ENCODE measurements at regions not wholly inside any gene's neighbourhood (a gene's known extent, or its start where the extent isn't known, plus 50 kb on each side); places are given as distances from the start of the nearest gene placed in this dataset.
"Not testable (repeated sequence)": the region's sequence is repeated elsewhere in the genome, so short reads cannot be mapped to it uniquely, and the experiment has no call there.

DNA sequence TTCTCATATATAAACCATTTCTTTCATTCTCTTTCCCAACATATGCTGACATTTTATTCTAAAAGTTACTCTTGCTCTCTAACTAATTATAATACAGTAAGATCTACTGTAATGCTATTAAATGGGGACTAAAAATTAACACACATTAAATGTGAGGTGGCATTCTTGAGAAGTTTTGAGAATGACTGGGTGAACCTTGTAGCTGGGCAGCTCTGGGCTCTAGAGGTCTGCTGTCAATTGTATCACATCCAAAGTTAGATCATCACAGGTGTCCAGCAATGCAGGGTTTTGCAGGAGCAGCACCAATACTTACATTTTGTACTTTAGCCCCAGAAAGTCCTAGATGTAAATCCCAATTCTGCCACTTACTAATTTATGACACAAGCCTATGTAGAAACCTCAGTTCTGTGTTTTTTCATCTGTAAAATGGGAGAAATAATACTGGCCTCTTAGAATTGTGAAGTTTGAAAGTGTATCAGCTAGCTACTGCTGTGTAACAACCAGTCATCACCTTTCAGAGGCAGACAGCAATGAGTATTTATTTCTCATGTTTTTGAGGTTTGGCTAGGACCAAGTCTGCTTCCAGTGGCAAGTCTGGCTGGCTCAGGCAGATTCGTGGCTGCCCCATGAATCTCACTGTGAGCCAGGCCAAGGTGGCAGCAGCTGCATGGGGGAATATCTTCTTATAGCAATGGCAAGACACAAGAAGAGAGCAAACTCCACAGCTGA, 79.6 kb upstream of the EMX2 start:
- ATAC-seq (no peak), DNase-seq (ENCODE audit: low spot score in 2 of 2) (no peak)
- peaks cover 2% of the 10 kb centered on the region for H3K9me3 Mint-ChIP-seq
- H3K4me3 Mint-ChIP-seq = no peak overlapping the region
- no peaks in the 10 kb centered on the region for H3K36me3 Mint-ChIP-seq
- H3K4me1 Mint-ChIP-seq = no peaks in the 10 kb centered on the region
- H3K27ac Mint-ChIP-seq = no peak overlapping the region

DNA sequence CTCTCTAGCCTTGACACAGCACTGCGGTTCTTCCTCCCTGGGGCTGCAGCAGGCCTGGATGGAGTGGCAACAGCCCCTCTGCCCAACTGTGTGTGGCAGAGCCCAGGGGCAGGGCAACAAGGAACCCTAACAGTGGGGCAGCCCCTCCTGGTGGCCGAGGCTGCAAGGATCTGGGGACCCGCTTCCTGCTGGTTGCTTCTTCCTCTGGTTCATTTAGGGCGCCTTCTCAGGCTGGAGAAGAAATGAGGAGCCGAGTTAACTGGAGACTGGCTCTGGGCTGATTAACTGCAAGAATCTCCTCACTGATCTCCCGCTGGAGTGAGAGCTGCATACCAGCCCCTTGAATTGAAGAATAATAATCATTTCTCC, 80.1 kb upstream of the EMX2 start:
- ATAC-seq (no peak), DNase-seq (ENCODE audit: low spot score in 2 of 2) (no peak)
- H3K9me3 Mint-ChIP-seq = peaks cover 2% of the 10 kb centered on the region
- no peaks in the 10 kb centered on the region for H3K36me3 Mint-ChIP-seq
- H3K27ac Mint-ChIP-seq = no peak overlapping the region
- H3K4me1 Mint-ChIP-seq = no peaks in the 10 kb centered on the region
- no peak overlapping the region for H3K4me3 Mint-ChIP-seq

- no peak overlapping the region for H3K27ac Mint-ChIP-seq
- DNase-seq (ENCODE audit: low spot score in 2 of 2) (no peak), ATAC-seq (no peak)
- H3K4me3 Mint-ChIP-seq = no peak overlapping the region
- no peaks in the 10 kb centered on the region for H3K36me3 Mint-ChIP-seq
- H3K9me3 Mint-ChIP-seq = peaks cover 2% of the 10 kb centered on the region
- H3K4me1 Mint-ChIP-seq = no peaks in the 10 kb centered on the region
These were observed 80.7 kb upstream of the EMX2 start for GRCh38 chr10:117461766-117462423.

DNA sequence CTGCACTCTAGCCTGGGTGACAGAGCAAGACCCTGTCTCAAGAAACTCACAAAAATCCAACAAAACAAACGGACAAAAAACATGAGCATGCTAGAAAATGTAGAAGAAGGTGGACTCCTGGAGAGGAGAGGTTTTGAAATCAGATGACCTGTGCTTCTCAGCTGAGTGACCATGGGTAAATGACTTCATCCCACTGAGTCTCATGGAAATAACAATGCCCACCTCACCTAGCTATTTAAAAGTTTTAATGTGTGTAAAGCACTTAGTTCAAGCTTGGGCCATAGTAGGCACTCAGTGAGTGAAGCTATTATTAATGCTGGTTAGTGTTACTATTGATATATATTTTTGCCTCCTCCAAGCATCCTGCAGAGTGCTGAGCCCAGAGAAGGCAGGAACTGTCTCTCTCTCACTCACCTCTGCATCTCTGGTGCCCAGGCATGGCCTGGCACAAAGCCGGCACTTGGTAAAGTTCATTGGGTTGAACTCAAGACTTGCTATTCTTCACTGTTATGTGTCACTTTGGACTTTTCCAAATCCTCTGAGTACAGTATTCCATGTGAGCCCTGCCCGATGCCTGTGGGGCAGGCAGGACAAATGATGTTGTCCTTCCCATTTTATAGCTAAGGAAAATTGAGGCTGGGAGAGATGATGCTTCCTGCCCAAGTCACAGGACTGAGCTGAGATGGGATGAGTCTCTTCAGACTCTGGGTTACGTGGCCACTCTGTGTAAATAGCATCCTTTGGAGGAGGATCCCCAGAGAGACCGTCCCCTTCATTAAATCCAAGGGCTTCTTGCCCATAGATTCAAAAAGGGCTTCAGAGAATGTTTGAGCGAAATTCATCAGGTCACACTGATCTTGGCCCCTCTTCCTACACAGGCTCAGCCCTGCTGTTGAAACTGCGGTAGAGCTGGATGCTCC, 81.4 kb upstream of the EMX2 start:
- Mint-ChIP-seq H3K4me3 (no peak overlapping the region), H3K9me3 (peaks cover 2% of the 10 kb centered on the region), H3K4me1 (no peaks in the 10 kb centered on the region), H3K27ac (no peak overlapping the region), H3K36me3 (no peaks in the 10 kb centered on the region)
- ATAC-seq (no peak), DNase-seq (ENCODE audit: low spot score in 2 of 2) (no peak)

DNA sequence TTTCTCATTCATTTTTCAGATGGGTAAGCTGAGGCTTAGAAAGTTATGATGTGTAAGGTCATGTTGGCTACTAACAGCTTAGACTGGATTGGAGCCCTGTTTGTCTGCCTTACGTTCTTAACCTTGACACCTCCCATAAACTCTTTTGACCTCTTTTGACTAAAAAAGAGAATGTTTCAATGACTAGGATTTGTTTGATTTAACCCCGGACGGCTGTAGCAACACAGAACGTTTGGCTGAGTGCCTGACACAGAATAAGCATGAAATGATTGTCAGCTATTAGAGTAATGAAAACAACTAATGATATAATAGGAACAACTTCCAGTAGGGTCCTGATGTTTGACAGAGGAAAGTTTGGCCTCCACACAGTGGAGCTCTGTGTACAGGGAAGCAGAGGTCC, 83.3 kb upstream of the PDZD8 start:
- DNase-seq (ENCODE audit: low spot score in 2 of 2) (no peak), ATAC-seq (no peak)
- no peak overlapping the region for H3K4me3 Mint-ChIP-seq
- H3K9me3 Mint-ChIP-seq = peaks cover 2% of the 10 kb centered on the region
- no peaks in the 10 kb centered on the region for H3K36me3 Mint-ChIP-seq
- H3K27ac Mint-ChIP-seq = no peak overlapping the region
- no peaks in the 10 kb centered on the region for H3K4me1 Mint-ChIP-seq

- H3K4me1 Mint-ChIP-seq = no peaks in the 10 kb centered on the region
- H3K4me3 Mint-ChIP-seq = no peak overlapping the region
- H3K9me3 Mint-ChIP-seq = peaks cover 6% of the 10 kb centered on the region
- H3K36me3 Mint-ChIP-seq = no peaks in the 10 kb centered on the region
- no peak for ATAC-seq
- no peak overlapping the region for H3K27ac Mint-ChIP-seq
- DNase-seq (ENCODE audit: low spot score in 2 of 2) = no peak
These were observed 82.7 kb upstream of the PDZD8 start for GRCh38 chr10:117457932-117458331.

DNA sequence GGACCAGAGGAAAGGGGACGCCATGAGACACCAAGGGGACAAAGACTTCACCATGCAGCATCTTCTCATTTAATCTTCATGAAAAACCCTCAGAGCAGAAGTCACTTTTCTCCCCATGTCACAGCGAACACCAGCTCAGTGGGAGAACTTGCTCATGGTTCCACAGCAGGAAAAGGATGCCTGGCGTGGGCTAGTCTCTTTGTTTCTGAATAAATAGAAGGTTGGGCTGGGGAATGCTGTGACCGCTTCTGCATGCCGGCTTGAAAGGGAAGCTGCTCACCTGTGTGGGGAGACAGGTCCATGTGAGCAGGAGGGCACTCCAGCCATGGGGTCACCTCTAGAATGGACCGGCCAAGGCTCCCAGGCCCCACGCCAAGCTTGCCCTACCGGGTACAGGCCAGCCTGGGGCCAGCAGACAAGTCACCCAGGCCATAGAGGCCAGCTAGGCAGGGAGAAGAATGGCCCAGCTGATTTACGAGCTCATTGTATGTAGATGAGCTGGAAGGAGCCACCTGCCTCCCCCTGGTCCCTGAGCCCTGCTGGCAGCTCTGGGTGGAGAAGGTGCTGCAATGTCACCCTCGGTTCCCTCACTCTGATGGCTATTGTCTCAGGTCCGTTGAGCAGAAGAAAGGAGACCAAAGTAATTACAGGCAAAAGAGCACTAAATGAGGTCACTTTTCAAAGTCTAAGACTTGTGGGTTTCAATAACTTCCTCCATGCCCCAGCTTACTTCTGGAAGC, 82.0 kb upstream of the PDZD8 start:
- DNase-seq (ENCODE audit: low spot score in 2 of 2) (no peak), ATAC-seq (no peak)
- Mint-ChIP-seq H3K4me3 (no peak overlapping the region), H3K27ac (no peak overlapping the region), H3K9me3 (peaks cover 8% of the 10 kb centered on the region), H3K36me3 (no peaks in the 10 kb centered on the region), H3K4me1 (no peaks in the 10 kb centered on the region)

DNA sequence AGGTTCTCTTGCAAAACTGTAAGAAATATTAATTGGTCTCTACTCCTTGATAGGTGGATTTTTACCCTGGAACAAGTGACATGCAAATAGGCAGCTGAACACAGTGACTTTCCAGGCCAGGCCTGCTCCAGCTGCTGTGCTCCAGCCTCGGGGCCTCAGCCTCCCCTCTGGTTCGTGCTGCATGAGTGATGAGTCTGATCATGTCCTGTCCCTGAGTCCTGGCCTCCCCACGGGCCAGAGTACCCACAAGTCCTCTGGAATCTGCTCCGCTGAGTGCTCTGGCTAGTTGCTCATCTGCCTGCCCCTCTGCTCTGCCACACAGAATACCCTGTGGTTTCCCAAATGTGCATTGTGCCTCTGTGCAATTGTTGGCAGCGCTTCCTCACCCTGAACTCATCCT, 80.1 kb upstream of the PDZD8 start:
- Mint-ChIP-seq H3K36me3 (no peaks in the 10 kb centered on the region), H3K27ac (no peak overlapping the region), H3K4me1 (no peaks in the 10 kb centered on the region), H3K9me3 (peaks cover 8% of the 10 kb centered on the region), H3K4me3 (no peak overlapping the region)
- DNase-seq (ENCODE audit: low spot score in 2 of 2) (no peak), ATAC-seq (no peak)

DNA sequence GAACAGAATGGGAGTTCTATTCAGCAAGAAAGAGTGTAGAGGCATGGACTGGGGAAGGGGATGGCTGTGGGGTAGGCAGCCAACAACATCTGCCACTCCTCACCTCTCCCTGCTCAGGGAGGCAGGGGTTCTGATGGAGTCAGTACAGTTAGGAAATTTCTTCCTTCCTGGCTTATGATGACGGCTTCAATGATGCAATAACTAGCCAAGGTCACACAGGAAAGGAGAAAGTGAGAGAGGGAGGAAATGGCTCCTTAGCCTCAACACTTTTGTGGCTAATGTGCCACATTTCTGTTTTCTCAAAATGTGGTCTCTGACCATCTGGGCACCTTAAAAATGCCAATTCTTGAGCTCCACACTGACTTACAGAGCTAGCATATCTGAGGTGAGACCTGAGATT, 79.3 kb upstream of the PDZD8 start:
- DNase-seq (ENCODE audit: low spot score in 2 of 2) (no peak), ATAC-seq (no peak)
- Mint-ChIP-seq H3K4me3 (no peak overlapping the region), H3K36me3 (no peaks in the 10 kb centered on the region), H3K4me1 (no peaks in the 10 kb centered on the region), H3K9me3 (peaks cover 11% of the 10 kb centered on the region), H3K27ac (no peak overlapping the region)

- H3K36me3 Mint-ChIP-seq; H3K4me1 Mint-ChIP-seq; ATAC-seq; H3K4me3 Mint-ChIP-seq; H3K27ac Mint-ChIP-seq; DNase-seq (ENCODE audit: low spot score in 2 of 2): not testable (repeated sequence)
- H3K9me3 Mint-ChIP-seq = peaks cover 11% of the 10 kb centered on the region
These were observed 78.2 kb upstream of the PDZD8 start for GRCh38 chr10:117453484-117453883.

- DNase-seq (ENCODE audit: low spot score in 2 of 2) (no peak), ATAC-seq (no peak)
- H3K4me3 Mint-ChIP-seq = no peak overlapping the region
- peaks cover 16% of the 10 kb centered on the region for H3K9me3 Mint-ChIP-seq
- H3K36me3 Mint-ChIP-seq = no peaks in the 10 kb centered on the region
- no peak overlapping the region for H3K27ac Mint-ChIP-seq
- H3K4me1 Mint-ChIP-seq = no peaks in the 10 kb centered on the region
These were observed 75.7 kb upstream of the PDZD8 start for GRCh38 chr10:117450940-117451339.

DNA sequence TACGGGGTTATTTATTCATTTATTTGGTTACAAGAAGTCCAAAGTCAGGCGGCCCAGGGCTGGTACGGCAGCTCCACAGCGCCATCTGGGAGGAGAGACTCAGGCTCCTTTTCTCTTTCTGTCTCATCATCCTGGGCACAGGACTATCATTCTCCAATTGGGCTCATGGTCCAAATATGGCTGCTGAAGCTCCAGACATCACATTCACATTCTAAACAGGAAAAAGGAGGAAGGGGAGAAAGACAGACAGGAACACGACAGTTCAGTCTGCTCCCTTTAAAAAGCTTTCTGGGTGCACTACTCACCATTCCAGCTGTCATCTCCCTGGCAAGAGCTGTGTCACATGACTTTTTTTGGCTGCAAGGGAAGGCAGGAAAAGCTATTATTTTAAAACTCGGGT, 74.4 kb upstream of the PDZD8 start:
- H3K4me3 Mint-ChIP-seq = no peak overlapping the region
- ATAC-seq = no peak
- no peaks in the 10 kb centered on the region for H3K36me3 Mint-ChIP-seq
- peaks cover 26% of the 10 kb centered on the region for H3K9me3 Mint-ChIP-seq
- no peaks in the 10 kb centered on the region for H3K4me1 Mint-ChIP-seq
- no peak for DNase-seq (ENCODE audit: low spot score in 2 of 2)
- no peak overlapping the region for H3K27ac Mint-ChIP-seq

DNA sequence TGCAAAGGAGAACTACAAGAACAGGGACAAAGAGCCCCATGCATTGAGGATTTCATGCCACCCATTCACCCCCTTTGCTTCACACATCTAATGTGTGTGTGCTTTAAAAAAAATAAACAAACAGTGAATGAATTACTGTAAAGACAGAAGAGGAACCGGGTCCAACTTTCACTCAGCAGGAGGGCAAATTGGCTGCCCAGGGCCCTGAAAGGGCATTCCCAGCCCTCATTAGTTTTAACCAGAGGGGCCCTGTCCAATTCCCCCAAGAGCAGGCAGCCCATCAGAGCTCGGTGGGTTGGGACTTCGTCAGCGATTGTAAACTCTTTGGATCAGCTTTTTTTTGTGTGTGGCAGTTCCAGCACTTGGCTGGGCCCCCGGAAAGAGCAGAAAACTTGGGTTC, 73.6 kb upstream of the PDZD8 start:
- Mint-ChIP-seq H3K36me3 (no peaks in the 10 kb centered on the region), H3K4me1 (no peaks in the 10 kb centered on the region), H3K4me3 (no peak overlapping the region), H3K27ac (no peak overlapping the region), H3K9me3 (peaks cover 26% of the 10 kb centered on the region)
- no peak for ATAC-seq
- no peak for DNase-seq (ENCODE audit: low spot score in 2 of 2)

- DNase-seq (ENCODE audit: low spot score in 2 of 2) = no peak
- H3K4me3 Mint-ChIP-seq = no peak overlapping the region
- no peak overlapping the region for H3K27ac Mint-ChIP-seq
- ATAC-seq = no peak
- H3K4me1 Mint-ChIP-seq = no peaks in the 10 kb centered on the region
- no peaks in the 10 kb centered on the region for H3K36me3 Mint-ChIP-seq
- H3K9me3 Mint-ChIP-seq = peaks cover 18% of the 10 kb centered on the region
These were observed 70.8 kb upstream of the PDZD8 start for GRCh38 chr10:117445992-117446391.

GRCh38 chr10:117444497-117445040, 69.3 kb upstream of the PDZD8 start:
- Mint-ChIP-seq H3K27ac (no peak overlapping the region), H3K36me3 (no peaks in the 10 kb centered on the region), H3K9me3 (peaks cover 16% of the 10 kb centered on the region), H3K4me3 (no peak overlapping the region), H3K4me1 (no peaks in the 10 kb centered on the region)
- DNase-seq (ENCODE audit: low spot score in 2 of 2) = no peak
- ATAC-seq = no peak
